Naive B cell (primary cell): ENCODE measurements at regions not wholly inside any gene's neighbourhood (a gene's known extent, or its start where the extent isn't known, plus 50 kb on each side); places are given as distances from the start of the nearest gene placed in this dataset.
"Not testable (repeated sequence)": the region's sequence is repeated elsewhere in the genome, so short reads cannot be mapped to it uniquely, and the experiment has no call there.

Experiments used
- ATAC-seq, 2 donors: fragments of 150-1000 bp; cut with Tn5 transposase; 2 replicates each; pipeline ENCODE4 v1.10.0; 2021; ENCODE audit warnings: low read depth in 2 of 2, mild to moderate bottlenecking in 2 of 2, moderate library complexity in 2 of 2
- DNase-seq: peaks from one replicate; pipeline ENCODE4 v3.0.0; 2022
- H3K27ac Mint-ChIP-seq, 6 donors: one replicate each; pipeline ENCODE4 v1.8.0; 2020 to 2022; ENCODE audit warnings: mild to moderate bottlenecking in 6 of 6, mixed read lengths in 6 of 6, moderate library complexity in 5 of 6, inconsistent platforms in 2 of 6
- H3K27me3 Mint-ChIP-seq, 3 donors: one replicate each; pipeline ENCODE4 v1.8.0; 2021 to 2022; ENCODE audit warnings: mixed read lengths in 3 of 3, mild to moderate bottlenecking in 1 of 3
- H3K36me3 Mint-ChIP-seq, 2 donors: one replicate each; pipeline ENCODE4 v1.8.0; 2020 to 2022; ENCODE audit warnings: mixed read lengths in 2 of 2, inconsistent platforms in 1 of 2, mild to moderate bottlenecking in 1 of 2
- H3K4me1 Mint-ChIP-seq, 3 donors: one replicate each; pipeline ENCODE4 v1.8.0; 2020 to 2022; ENCODE audit warnings: mixed read lengths in 3 of 3, inconsistent platforms in 1 of 3, mild to moderate bottlenecking in 1 of 3, moderate library complexity in 1 of 3
- H3K4me3 Mint-ChIP-seq, 8 donors: one replicate each; pipeline ENCODE4 v1.8.0; 2020 to 2022; ENCODE audit warnings: mild to moderate bottlenecking in 8 of 8, mixed read lengths in 8 of 8, moderate library complexity in 8 of 8, inconsistent platforms in 2 of 8
- H3K9me3 Mint-ChIP-seq, 7 donors: one replicate each; pipeline ENCODE4 v1.8.0; 2020 to 2022; ENCODE audit warnings: mixed read lengths in 7 of 7, mild to moderate bottlenecking in 5 of 7, inconsistent platforms in 2 of 7, moderate library complexity in 1 of 7

GRCh38 chr12:32993404-32993803 lies 96.8 kb upstream of the PKP2 start:
- no peaks in the 10 kb centered on the region for H3K4me1 Mint-ChIP-seq
- DNase-seq (no peak), ATAC-seq (no peak)
- peaks cover 0 to 6% (median 0%) of the 10 kb centered on the region in 3 donors for H3K27me3 Mint-ChIP-seq
- H3K36me3 Mint-ChIP-seq, result no peaks in the 10 kb centered on the region
- no peak overlapping the region for H3K27ac Mint-ChIP-seq
- no peak overlapping the region for H3K4me3 Mint-ChIP-seq
- peaks cover 0 to 3% (median 0%) of the 10 kb centered on the region in 7 donors for H3K9me3 Mint-ChIP-seq

GRCh38 chr12:32989705-32990104 lies 93.1 kb upstream of the PKP2 start:
- peaks cover 3 to 9% (median 6%) of the 10 kb centered on the region in 3 donors for H3K27me3 Mint-ChIP-seq
- no peaks in the 10 kb centered on the region for H3K4me1 Mint-ChIP-seq
- H3K36me3 Mint-ChIP-seq, result no peaks in the 10 kb centered on the region
- DNase-seq, result no peak
- H3K9me3 Mint-ChIP-seq, result peaks cover 0 to 4% (median under 1%) of the 10 kb centered on the region in 7 donors
- H3K27ac Mint-ChIP-seq, result no peak overlapping the region
- H3K4me3 Mint-ChIP-seq, result no peak overlapping the region
- ATAC-seq, result no peak

GRCh38 chr12:32988982-32989381 lies 92.4 kb upstream of the PKP2 start:
- no peak overlapping the region for H3K4me3 Mint-ChIP-seq

DNA sequence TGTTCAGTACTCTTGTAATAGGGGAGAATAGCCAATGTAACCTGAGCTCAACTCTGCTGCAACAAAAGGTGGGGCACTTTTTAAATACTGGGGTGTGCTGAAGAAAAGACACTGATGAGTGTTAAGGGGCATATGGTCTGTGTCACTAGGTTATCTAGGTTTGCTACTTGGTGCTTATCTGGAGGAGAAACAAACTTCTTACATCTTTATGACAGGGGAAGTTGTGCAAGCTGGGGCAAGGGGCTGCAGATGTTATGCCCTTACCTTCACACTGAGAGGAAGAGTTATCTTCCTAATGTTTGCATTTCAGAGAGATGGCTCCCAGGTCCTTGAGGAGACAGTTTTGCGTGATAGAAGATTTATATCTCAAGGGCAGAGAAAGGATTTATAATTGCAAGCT lies 90.9 kb upstream of the PKP2 start:
- ATAC-seq (no peak), DNase-seq (no peak)
- Mint-ChIP-seq H3K4me3 (no peak overlapping the region), H3K4me1 (no peaks in the 10 kb centered on the region), H3K36me3 (no peaks in the 10 kb centered on the region), H3K27me3 (peaks cover 9 to 16% (median 12%) of the 10 kb centered on the region in 3 donors), H3K27ac (no peak overlapping the region), H3K9me3 (peaks cover 0 to 5% (median 4%) of the 10 kb centered on the region in 7 donors)

More at GRCh38 chr12:32988982-32989381, 92.4 kb upstream of the PKP2 start:
- peaks cover 6 to 10% (median 9%) of the 10 kb centered on the region in 3 donors for H3K27me3 Mint-ChIP-seq
- peak overlapping the region in 1 of 6 donors; percentile 70 for H3K27ac Mint-ChIP-seq
- H3K36me3 Mint-ChIP-seq, result no peaks in the 10 kb centered on the region
- no peak for DNase-seq
- no peaks in the 10 kb centered on the region for H3K4me1 Mint-ChIP-seq
- no peak for ATAC-seq
- peaks cover 0 to 5% (median 2%) of the 10 kb centered on the region in 7 donors for H3K9me3 Mint-ChIP-seq

DNA sequence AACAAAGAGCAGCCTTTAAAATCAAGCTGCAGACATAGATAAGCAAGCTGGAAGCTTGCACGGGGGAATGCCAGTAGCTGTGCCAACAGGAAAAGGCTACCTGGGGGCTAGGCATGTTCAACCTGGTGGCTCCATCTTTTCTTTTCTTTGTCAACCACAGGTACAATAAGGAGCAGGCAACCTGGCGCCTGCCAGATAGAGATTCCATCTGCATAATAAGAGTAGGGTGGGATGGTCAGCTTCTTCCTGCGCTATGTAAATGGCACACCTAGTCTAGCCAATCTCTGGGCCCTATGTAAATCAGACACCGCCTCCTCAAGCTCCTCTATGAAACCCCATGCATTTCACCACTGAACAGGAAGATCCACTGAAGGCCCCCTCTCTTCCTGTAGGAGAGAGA lies 87.4 kb upstream of the PKP2 start:
- no peaks in the 10 kb centered on the region for H3K4me1 Mint-ChIP-seq
- peaks cover 9 to 16% (median 12%) of the 10 kb centered on the region in 3 donors for H3K27me3 Mint-ChIP-seq
- H3K36me3 Mint-ChIP-seq, result no peaks in the 10 kb centered on the region
- ATAC-seq (no peak), DNase-seq (no peak)
- no peak overlapping the region for H3K27ac Mint-ChIP-seq
- H3K4me3 Mint-ChIP-seq, result no peak overlapping the region
- H3K9me3 Mint-ChIP-seq, result peaks cover 0 to 7% (median 5%) of the 10 kb centered on the region in 7 donors

GRCh38 chr12:32983332-32983731 lies 86.8 kb upstream of the PKP2 start:
- H3K4me3 Mint-ChIP-seq, result no peak overlapping the region
- H3K9me3 Mint-ChIP-seq, result peaks cover 0 to 7% (median 5%) of the 10 kb centered on the region in 7 donors
- DNase-seq (no peak), ATAC-seq (no peak)
- H3K27ac Mint-ChIP-seq, result no peak overlapping the region
- peaks cover 9 to 16% (median 12%) of the 10 kb centered on the region in 3 donors for H3K27me3 Mint-ChIP-seq
- H3K36me3 Mint-ChIP-seq, result no peaks in the 10 kb centered on the region
- no peaks in the 10 kb centered on the region for H3K4me1 Mint-ChIP-seq

- Mint-ChIP-seq H3K36me3 (no peaks in the 10 kb centered on the region), H3K27ac (no peak overlapping the region), H3K9me3 (peaks cover 0 to 7% (median 5%) of the 10 kb centered on the region in 7 donors), H3K27me3 (peaks cover 7 to 16% (median 9%) of the 10 kb centered on the region in 3 donors), H3K4me3 (no peak overlapping the region), H3K4me1 (no peaks in the 10 kb centered on the region)
- ATAC-seq (no peak), DNase-seq (no peak)
These were observed 84.6 kb upstream of the PKP2 start for GRCh38 chr12:32981139-32981538.

DNA sequence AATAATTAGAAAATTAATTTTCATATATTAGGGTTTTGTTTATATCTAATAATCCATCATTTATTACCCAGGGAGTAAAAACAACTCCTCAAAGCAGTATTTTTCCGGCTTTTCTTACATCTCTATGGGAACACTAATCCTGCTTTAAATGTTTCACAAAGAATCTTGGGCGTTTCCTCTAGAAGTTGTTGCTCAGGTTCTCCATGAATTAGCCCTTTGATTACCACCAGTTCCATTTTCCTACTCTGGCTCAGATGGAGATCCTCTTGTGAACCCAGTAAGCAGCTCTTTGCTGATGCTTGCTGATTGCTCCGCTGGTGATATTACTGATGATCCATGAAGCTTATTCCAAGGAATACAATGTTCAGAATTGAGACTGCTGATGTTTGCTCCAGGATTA lies 78.5 kb upstream of the PKP2 start:
- no peak overlapping the region for H3K27ac Mint-ChIP-seq
- peaks cover 0 to 3% (median 0%) of the 10 kb centered on the region in 7 donors for H3K9me3 Mint-ChIP-seq
- DNase-seq (no peak), ATAC-seq (no peak)
- H3K27me3 Mint-ChIP-seq, result no peaks in the 10 kb centered on the region
- no peaks in the 10 kb centered on the region for H3K4me1 Mint-ChIP-seq
- H3K36me3 Mint-ChIP-seq, result no peaks in the 10 kb centered on the region
- no peak overlapping the region for H3K4me3 Mint-ChIP-seq

DNA sequence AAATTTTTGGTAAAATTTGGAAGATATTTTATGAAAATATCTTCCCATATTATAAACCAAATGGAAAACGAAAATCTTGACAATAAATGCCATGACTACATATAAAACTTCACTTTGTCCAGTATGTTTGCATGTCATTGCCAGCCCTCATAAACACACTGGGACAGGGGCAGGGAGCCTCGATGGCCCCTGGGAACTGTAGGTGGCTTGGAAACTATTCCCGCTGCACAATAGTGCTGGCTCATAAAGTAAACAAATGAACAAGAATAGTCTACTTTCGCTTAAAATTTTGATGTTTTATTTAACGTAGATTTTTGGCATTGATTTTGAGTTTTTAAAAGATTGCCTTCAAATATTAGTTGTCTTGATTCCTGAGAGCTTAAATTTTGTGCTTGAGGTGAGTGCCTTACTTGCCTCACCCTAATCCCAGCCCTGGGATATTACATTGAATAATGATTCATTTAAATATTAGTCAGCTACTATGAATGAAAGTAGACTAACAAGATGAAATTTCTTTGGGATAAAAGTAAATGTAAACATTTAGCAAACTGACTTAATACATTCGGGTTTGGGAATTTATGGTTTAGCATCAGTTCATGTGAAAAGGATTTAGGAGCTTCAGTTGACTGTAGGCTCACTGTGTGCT lies 74.0 kb upstream of the PKP2 start:
- H3K36me3 Mint-ChIP-seq, result no peaks in the 10 kb centered on the region
- DNase-seq, result no peak
- H3K4me1 Mint-ChIP-seq, result no peaks in the 10 kb centered on the region
- no peak overlapping the region for H3K4me3 Mint-ChIP-seq
- H3K27me3 Mint-ChIP-seq, result no peaks in the 10 kb centered on the region
- no peak for ATAC-seq
- H3K27ac Mint-ChIP-seq, result no peak overlapping the region
- peaks cover 0 to 3% (median 0%) of the 10 kb centered on the region in 7 donors for H3K9me3 Mint-ChIP-seq

DNA sequence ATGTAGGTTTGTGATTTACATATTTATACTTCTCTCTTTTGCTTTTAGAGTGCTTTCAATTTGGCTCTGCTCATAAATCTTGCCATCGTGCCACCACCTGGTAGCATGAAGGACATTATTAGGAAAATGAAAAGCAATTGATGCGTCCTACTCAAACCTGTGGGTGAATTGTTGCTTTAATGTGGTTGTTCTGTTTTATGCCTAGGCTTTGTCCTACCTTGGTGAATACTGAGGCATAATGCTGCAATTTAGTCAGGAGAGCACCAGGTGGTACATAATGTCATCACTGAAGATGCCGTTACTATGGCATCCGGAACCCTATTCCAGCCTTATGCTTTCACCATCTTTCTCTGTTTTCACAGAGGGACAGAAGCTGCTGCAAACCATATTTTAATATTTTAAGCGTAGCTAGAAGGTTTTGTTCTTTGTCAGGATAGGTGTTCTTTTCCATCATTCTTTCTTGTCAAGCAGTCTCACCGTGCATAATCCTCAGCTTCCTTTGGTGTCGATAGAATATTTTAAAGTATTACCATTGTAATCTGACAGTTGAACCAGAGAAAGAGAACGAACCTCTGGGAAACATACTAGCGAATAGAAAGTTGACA lies 68.5 kb upstream of the PKP2 start:
- no peaks in the 10 kb centered on the region for H3K4me1 Mint-ChIP-seq
- peaks cover 0 to 6% (median 4%) of the 10 kb centered on the region in 7 donors for H3K9me3 Mint-ChIP-seq
- no peak overlapping the region for H3K4me3 Mint-ChIP-seq
- no peaks in the 10 kb centered on the region for H3K27me3 Mint-ChIP-seq
- ATAC-seq (no peak), DNase-seq (no peak)
- no peaks in the 10 kb centered on the region for H3K36me3 Mint-ChIP-seq
- no peak overlapping the region for H3K27ac Mint-ChIP-seq

GRCh38 chr12:32956418-32956817 lies 59.8 kb upstream of the PKP2 start:
- H3K36me3 Mint-ChIP-seq, H3K27ac Mint-ChIP-seq, H3K27me3 Mint-ChIP-seq, ATAC-seq, H3K4me3 Mint-ChIP-seq, H3K4me1 Mint-ChIP-seq, DNase-seq, H3K9me3 Mint-ChIP-seq: not testable (repeated sequence)

DNA sequence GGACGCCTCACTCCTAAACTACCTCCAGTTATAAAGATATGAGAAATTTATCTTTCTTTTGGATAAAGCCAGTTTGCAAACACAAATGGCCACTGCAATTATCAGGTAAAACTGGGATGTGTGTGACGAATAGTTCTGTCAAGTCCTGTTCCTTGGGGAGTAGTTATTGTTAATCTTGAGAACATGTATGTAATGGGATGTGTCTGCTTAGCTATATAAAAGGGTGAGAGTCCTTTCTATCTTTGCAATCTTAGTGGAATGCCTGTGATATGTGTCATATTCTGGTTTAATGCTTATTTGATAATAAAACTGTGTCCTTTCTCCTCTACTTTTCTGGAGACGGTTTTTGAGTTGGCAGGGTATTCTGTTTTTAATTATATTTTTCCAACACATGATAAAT lies 56.1 kb upstream of the PKP2 start:
- H3K9me3 Mint-ChIP-seq, result peaks cover 0 to 4% (median 0%) of the 10 kb centered on the region in 7 donors
- no peak overlapping the region for H3K4me3 Mint-ChIP-seq
- no peak for DNase-seq
- no peaks in the 10 kb centered on the region for H3K4me1 Mint-ChIP-seq
- no peaks in the 10 kb centered on the region for H3K36me3 Mint-ChIP-seq
- H3K27ac Mint-ChIP-seq, result no peak overlapping the region
- no peaks in the 10 kb centered on the region for H3K27me3 Mint-ChIP-seq
- ATAC-seq, result no peak

GRCh38 chr12:32949815-32950214 lies 53.2 kb upstream of the PKP2 start:
- no peaks in the 10 kb centered on the region for H3K36me3 Mint-ChIP-seq
- DNase-seq, result no peak
- H3K9me3 Mint-ChIP-seq, result no peaks in the 10 kb centered on the region
- ATAC-seq, result no peak
- no peak overlapping the region for H3K27ac Mint-ChIP-seq
- H3K4me1 Mint-ChIP-seq, result no peaks in the 10 kb centered on the region
- no peak overlapping the region for H3K4me3 Mint-ChIP-seq
- peaks cover 0 to 3% (median 0%) of the 10 kb centered on the region in 3 donors for H3K27me3 Mint-ChIP-seq
